ENCODE measurements at regions not wholly inside any gene's neighbourhood (a gene's known extent, or its start where the extent isn't known, plus 50 kb on each side); places are given as distances from the start of the nearest gene placed in this dataset.

GRCh38 chr7:25858525-25859411 is 293.2 kb upstream of the NFE2L3 start:
- DNase-seq (ENCODE audit: low read depth in 1 of 2, low spot score in 1 of 2), result no peak
- H3K4me3 ChIP-seq (replicated peaks; ENCODE audit: insufficient read depth, low read length), result no peak overlapping the region
- no peaks in the 10 kb centered on the region for H3K27me3 ChIP-seq (ENCODE audit: insufficient read depth, poor library complexity, severe bottlenecking)
- no peak for TF ChIP-seq GABPA (IDR thresholded peaks at IDR 0.05; ENCODE audit: low read depth)
- TF ChIP-seq CTCF (IDR thresholded peaks at IDR 0.05; ENCODE audit: insufficient read depth, low read length), result no peak
- no peak for TF ChIP-seq SPI1 (IDR thresholded peaks at IDR 0.05; ENCODE audit: borderline replicate concordance, low read depth)
- TF ChIP-seq REST (IDR thresholded peaks at IDR 0.05; ENCODE audit: insufficient replicate concordance, low read depth), result no peak
- no peak for TF ChIP-seq POLR2AphosphoS5 (IDR thresholded peaks at IDR 0.05; ENCODE audit: low read depth)
- H3K27ac ChIP-seq (replicated peaks), result no peak overlapping the region; the same call in 1 of the 2 replicates

GRCh38 chr7:25859412-25860274 is 292.4 kb upstream of the NFE2L3 start:
- peak overlapping the region; percentile 80 for H3K27ac ChIP-seq (replicated peaks)
- no peak for DNase-seq (ENCODE audit: low read depth in 1 of 2, low spot score in 1 of 2)
- no peak for TF ChIP-seq POLR2AphosphoS5 (IDR thresholded peaks at IDR 0.05; ENCODE audit: low read depth)
- no peak for TF ChIP-seq SPI1 (IDR thresholded peaks at IDR 0.05; ENCODE audit: borderline replicate concordance, low read depth)
- TF ChIP-seq CTCF (IDR thresholded peaks at IDR 0.05; ENCODE audit: insufficient read depth, low read length), result no peak
- no peak for TF ChIP-seq GABPA (IDR thresholded peaks at IDR 0.05; ENCODE audit: low read depth)
- no peak for TF ChIP-seq REST (IDR thresholded peaks at IDR 0.05; ENCODE audit: insufficient replicate concordance, low read depth)
- H3K4me3 ChIP-seq (replicated peaks; ENCODE audit: insufficient read depth, low read length), result no peak overlapping the region
- H3K27me3 ChIP-seq (ENCODE audit: insufficient read depth, poor library complexity, severe bottlenecking), result no peaks in the 10 kb centered on the region

DNA sequence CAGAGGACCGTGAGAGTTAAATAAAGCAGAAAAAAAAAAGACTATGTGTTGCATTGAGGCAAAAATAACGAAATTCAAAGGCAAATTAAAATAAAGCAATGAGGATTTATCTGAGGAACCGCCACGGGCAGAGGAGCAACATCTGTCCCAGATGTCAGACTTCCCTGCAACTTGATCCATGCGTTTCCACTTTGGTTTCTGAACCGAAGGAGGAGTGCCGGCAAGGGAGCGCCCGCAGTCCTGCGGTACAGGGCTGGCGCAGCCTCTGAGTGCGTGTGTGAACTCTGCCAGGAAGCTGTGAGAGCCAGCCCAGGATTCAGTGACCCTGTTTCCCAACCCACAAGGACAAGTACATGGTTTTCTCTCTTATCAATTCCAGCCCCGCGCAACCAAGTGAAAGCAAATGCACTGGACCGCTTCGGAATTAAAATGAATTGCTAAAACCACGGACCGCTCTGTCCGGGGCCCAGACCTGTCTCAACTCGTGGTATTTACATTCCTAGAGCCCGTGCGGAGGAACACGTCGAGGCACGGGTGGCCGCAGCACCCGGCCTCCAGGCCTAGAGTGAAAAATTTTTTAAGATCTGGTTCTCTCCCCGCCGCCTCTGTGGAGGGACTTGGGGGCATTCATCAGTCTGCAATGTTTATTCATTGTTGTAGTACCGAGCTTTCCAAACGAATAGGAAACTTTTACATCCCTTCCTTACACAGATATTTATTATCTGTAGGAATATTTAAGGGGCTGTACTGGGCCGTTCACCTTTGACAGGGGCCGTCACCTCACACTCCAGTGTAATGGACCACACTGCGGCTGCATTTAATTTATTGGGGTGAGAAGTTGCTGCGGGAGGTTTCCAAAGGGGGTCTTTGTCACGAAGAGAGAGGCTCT is 291.5 kb upstream of the NFE2L3 start:
- peak overlapping the region; percentile 80 for H3K27ac ChIP-seq (replicated peaks)
- no peaks in the 10 kb centered on the region for H3K27me3 ChIP-seq (ENCODE audit: insufficient read depth, poor library complexity, severe bottlenecking)
- no peak overlapping the region for H3K4me3 ChIP-seq (replicated peaks; ENCODE audit: insufficient read depth, low read length)
- TF ChIP-seq REST (IDR thresholded peaks at IDR 0.05; ENCODE audit: insufficient replicate concordance, low read depth), result no peak
- TF ChIP-seq CTCF (IDR thresholded peaks at IDR 0.05; ENCODE audit: insufficient read depth, low read length), result no peak
- no peak for TF ChIP-seq SPI1 (IDR thresholded peaks at IDR 0.05; ENCODE audit: borderline replicate concordance, low read depth)
- no peak for TF ChIP-seq POLR2AphosphoS5 (IDR thresholded peaks at IDR 0.05; ENCODE audit: low read depth)
- TF ChIP-seq GABPA (IDR thresholded peaks at IDR 0.05; ENCODE audit: low read depth), result no peak
- DNase-seq (ENCODE audit: low read depth in 1 of 2, low spot score in 1 of 2), result peak in 1 of 2 experiments; percentile 41

Measured in HL-60 (cell line).